ENCODE measurements at regions not wholly inside any gene's neighbourhood (a gene's known extent, or its start where the extent isn't known, plus 50 kb on each side); places are given as distances from the start of the nearest gene placed in this dataset.

DNA sequence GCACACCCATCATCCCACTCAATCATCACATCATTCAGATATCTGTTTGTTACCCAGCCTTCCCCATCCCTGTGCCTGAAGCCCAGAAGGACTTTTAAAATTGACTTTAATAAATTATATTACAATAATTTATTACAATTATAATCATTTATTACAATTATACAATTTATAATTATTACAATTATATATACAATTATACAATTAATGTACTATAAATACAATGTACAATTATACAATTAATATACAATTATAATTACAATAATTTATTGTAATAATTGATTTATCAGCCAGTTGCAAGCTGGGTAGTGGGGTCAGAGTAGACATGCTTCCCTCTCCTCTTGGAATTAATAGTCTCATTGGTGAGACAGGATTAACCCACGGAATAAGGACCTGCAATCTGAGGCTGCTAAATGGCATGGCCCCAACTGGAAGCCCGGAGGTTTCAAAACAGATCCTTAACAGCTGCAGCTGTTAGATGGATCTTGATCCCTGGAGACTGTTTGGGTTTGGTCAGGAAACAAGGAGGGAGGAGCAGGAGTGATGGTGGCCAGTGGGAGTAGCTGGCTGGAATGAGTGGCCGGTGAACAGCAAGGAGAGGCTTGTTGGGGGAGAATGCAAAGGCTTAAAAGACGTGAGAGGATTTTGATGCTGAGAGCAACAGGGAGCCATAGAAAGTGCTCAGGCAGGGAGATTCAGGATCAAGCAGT lies 402.8 kb upstream of the PODXL start:
- TF ChIP-seq JUN (CRISPR knock-in tag; IDR thresholded peaks at IDR 0.05) (no peak), FOXJ3 (CRISPR knock-in tag; IDR thresholded peaks at IDR 0.05; ENCODE audit: borderline replicate concordance) (no peak)
- TF ChIP-seq, protein P1, sequence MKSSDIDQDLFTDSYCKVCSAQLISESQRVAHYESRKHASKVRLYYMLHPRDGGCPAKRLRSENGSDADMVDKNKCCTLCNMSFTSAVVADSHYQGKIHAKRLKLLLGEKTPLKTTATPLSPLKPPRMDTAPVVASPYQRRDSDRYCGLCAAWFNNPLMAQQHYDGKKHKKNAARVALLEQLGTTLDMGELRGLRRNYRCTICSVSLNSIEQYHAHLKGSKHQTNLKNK (CRISPR knock-in tag; IDR thresholded peaks at IDR 0.05): no peak
- TF ChIP-seq, protein P2, sequence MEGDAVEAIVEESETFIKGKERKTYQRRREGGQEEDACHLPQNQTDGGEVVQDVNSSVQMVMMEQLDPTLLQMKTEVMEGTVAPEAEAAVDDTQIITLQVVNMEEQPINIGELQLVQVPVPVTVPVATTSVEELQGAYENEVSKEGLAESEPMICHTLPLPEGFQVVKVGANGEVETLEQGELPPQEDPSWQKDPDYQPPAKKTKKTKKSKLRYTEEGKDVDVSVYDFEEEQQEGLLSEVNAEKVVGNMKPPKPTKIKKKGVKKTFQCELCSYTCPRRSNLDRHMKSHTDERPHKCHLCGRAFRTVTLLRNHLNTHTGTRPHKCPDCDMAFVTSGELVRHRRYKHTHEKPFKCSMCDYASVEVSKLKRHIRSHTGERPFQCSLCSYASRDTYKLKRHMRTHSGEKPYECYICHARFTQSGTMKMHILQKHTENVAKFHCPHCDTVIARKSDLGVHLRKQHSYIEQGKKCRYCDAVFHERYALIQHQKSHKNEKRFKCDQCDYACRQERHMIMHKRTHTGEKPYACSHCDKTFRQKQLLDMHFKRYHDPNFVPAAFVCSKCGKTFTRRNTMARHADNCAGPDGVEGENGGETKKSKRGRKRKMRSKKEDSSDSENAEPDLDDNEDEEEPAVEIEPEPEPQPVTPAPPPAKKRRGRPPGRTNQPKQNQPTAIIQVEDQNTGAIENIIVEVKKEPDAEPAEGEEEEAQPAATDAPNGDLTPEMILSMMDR (IDR thresholded peaks at IDR 0.05): no peak
